Pancreas (tissue), 10 donors: ENCODE measurements at regions not wholly inside any gene's neighbourhood (a gene's known extent, or its start where the extent isn't known, plus 50 kb on each side); places are given as distances from the start of the nearest gene placed in this dataset.

Experiments
- ATAC-seq, 4 donors: fragments of 200-7000 bp; cut with Tn5 transposase; one replicate each; pipeline versions ENCODE4 v1.8.0 to v1.9.1; 2020; ENCODE audit warnings: mild to moderate bottlenecking in 4 of 4, moderate library complexity in 4 of 4
- DNase-seq, 6 donors: peaks; one replicate each; pipeline ENCODE4 v3.0.0-alpha.2; 2020
- FAIRE-seq: peaks from 2 replicates; lab custom pipeline; 2012; peaks lifted over from hg19 to GRCh38; lab: Jason Lieb, UNC
- H3K27ac ChIP-seq, 4 donors: fragments of 200-600 bp; sonication (generic); 1 replicate in 3 of 4; 2 replicates in 1 of 4; pipeline versions ENCODE4 v1.5.0 to v1.8.0; 2020
- H3K27me3 ChIP-seq, 4 donors: fragments of 200-600 bp; one replicate each; pipeline ENCODE4 v1.8.0; 2021
- H3K36me3 ChIP-seq, 3 donors: fragments of 200-600 bp; sonication (generic) in 1 of 3; one replicate each; pipeline versions ENCODE4 v1.5.0 to v1.8.0; 2020 to 2021
- H3K4me1 ChIP-seq, 3 donors: fragments of 200-600 bp; one replicate each; pipeline ENCODE4 v1.8.0; 2021
- H3K4me3 ChIP-seq, 4 donors: fragments of 200-600 bp; sonication (generic) in 2 of 4; one replicate each; pipeline versions ENCODE4 v1.5.0 to v1.8.0; 2020 to 2021
- H3K9me3 ChIP-seq, 4 donors: fragments of 200-600 bp; one replicate each; pipeline ENCODE4 v1.8.0; 2021
- WGBS, 2 donors: extraction: QIAGEN DNeasy Blood & Tissue Kit; methylation state at CpG; one replicate each; pipeline ENCODE4 v1.1.7; 2013; 5-methylcytosine and 5-hydroxymethylcytosine counted together
- intact Hi-C, 3 donors: fragments of 100-400 bp; cut with DNase I; formaldehyde crosslinking; loops; one replicate each; pipeline versions ENCODE4 v1.11.1 to v1.14.2; 2022
- TF ChIP-seq, protein P1 (sequence below), 4 donors: fragments of 200-600 bp; sonication (generic) in 3 of 4; IDR thresholded peaks; one replicate each; pipeline versions ENCODE4 v1.5.0 to v1.8.0; 2021; ENCODE audit warnings: antibody characterized with exemption in 4 of 4
- donor health status: healthy with polysubstance abuse.
- donor health status: DM: no; HTN: no; CAD: no; lungs with moderate emphysema.
- donor health status: DM: no; HTN: no; CAD: no.
- donor health status: control.
- donor health status: control.
- donor health status: Bipolar disorder and iron deficiency.
- donor health status: DM: yes; HTN: yes; CAD: no.
- donor health status: DM: no; HTN: no; CAD: no.
- donor health status: DM: no; HTN: no; CAD: no.
- donor health status: DM: yes; HTN: yes; CAD: no.

GRCh38 chr3:21902956-21903355 is 151.9 kb upstream of the ZNF385D start:
- Histone ChIP-seq H3K4me1 (no peaks in the 10 kb centered on the region), H3K27me3 (no peaks in the 10 kb centered on the region), H3K9me3 (no peaks in the 10 kb centered on the region), H3K36me3 (no peaks in the 10 kb centered on the region), H3K4me3 (no peak overlapping the region), H3K27ac (no peak overlapping the region)
- ATAC-seq (no peak), DNase-seq (no peak), FAIRE-seq (no peak)
- TF ChIP-seq, protein P1, sequence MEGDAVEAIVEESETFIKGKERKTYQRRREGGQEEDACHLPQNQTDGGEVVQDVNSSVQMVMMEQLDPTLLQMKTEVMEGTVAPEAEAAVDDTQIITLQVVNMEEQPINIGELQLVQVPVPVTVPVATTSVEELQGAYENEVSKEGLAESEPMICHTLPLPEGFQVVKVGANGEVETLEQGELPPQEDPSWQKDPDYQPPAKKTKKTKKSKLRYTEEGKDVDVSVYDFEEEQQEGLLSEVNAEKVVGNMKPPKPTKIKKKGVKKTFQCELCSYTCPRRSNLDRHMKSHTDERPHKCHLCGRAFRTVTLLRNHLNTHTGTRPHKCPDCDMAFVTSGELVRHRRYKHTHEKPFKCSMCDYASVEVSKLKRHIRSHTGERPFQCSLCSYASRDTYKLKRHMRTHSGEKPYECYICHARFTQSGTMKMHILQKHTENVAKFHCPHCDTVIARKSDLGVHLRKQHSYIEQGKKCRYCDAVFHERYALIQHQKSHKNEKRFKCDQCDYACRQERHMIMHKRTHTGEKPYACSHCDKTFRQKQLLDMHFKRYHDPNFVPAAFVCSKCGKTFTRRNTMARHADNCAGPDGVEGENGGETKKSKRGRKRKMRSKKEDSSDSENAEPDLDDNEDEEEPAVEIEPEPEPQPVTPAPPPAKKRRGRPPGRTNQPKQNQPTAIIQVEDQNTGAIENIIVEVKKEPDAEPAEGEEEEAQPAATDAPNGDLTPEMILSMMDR (IDR thresholded peaks at IDR 0.05), result no peak
- intact Hi-C loops, result no loop called here
- WGBS, 2 donors, result 80 to 86% methylated on average over 4 of the region's 4 CpGs

DNA sequence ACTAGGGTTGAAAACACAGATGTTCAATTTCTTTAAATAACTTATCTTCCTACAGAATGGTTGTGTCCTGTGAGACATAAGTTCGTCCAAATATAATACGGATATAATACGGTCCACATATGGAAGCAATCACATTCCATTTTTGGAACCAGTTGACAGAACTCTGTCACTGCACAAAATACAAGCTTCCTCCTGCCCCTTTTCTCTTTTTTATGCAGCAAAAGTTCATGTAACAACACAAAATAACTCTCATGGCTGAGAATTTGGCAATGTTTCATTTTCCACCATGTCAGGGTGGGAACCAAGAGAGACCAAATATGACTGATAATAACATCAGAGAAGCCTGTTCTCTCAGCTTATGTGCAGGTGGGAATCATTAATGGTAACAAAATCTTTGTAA is 158.1 kb upstream of the ZNF385D start:
- Histone ChIP-seq H3K4me3 (no peak overlapping the region), H3K27me3 (no peaks in the 10 kb centered on the region), H3K27ac (no peak overlapping the region), H3K4me1 (no peaks in the 10 kb centered on the region), H3K9me3 (no peaks in the 10 kb centered on the region), H3K36me3 (no peaks in the 10 kb centered on the region)
- DNase-seq (no peak), FAIRE-seq (no peak), ATAC-seq (no peak)
- TF ChIP-seq, protein P1 (IDR thresholded peaks at IDR 0.05), result no peak
- intact Hi-C loops, result no loop called here
- WGBS, 2 donors, result 75 to 86% methylated on average over 3 of the region's 3 CpGs

- TF ChIP-seq, protein P1 (IDR thresholded peaks at IDR 0.05), result no peak
- DNase-seq, result no peak
- Histone ChIP-seq H3K36me3 (no peaks in the 10 kb centered on the region), H3K4me3 (no peak overlapping the region), H3K9me3 (no peaks in the 10 kb centered on the region), H3K4me1 (no peaks in the 10 kb centered on the region), H3K27ac (no peak overlapping the region), H3K27me3 (no peaks in the 10 kb centered on the region)
- WGBS, 2 donors, result 2 to 10% methylated on average over 1 of the region's 1 CpG
- FAIRE-seq, result no peak
- ATAC-seq, result no peak
- intact Hi-C loops, result no loop called here
Measured at GRCh38 chr3:21912711-21913110, 161.7 kb upstream of the ZNF385D start.

GRCh38 chr3:21913791-21914190 is 162.8 kb upstream of the ZNF385D start:
- FAIRE-seq (no peak), ATAC-seq (no peak), DNase-seq (no peak)
- Histone ChIP-seq H3K27ac (no peak overlapping the region), H3K4me1 (no peaks in the 10 kb centered on the region), H3K9me3 (no peaks in the 10 kb centered on the region), H3K36me3 (no peaks in the 10 kb centered on the region), H3K27me3 (no peaks in the 10 kb centered on the region), H3K4me3 (no peak overlapping the region)
- intact Hi-C loops, result no loop called here
- TF ChIP-seq, protein P1 (IDR thresholded peaks at IDR 0.05), result no peak

DNA sequence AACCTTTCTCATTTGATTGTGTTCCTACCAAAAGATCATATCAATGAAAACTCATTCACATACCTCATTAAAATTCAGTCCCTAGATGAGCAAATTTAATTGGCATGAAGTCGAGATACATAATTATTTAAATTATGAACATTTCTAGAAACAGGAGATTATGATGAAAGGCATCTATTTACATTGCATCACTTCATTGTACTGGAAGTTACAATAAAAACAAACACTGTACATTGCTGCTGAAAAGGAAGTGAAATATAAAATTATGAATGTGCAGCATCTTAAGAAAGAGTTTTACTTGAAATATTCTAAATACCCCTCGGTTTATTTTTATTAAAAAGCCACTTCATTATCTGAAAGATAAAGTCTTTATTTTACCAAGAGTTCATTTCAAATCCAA is 163.4 kb upstream of the ZNF385D start:
- intact Hi-C loops, result no loop called here

More for the DNA sequence above, 163.4 kb upstream of the ZNF385D start:
- no peak for ATAC-seq
- DNase-seq, result no peak
- Histone ChIP-seq H3K9me3 (no peaks in the 10 kb centered on the region), H3K27ac (no peak overlapping the region), H3K4me3 (no peak overlapping the region), H3K4me1 (no peaks in the 10 kb centered on the region), H3K36me3 (no peaks in the 10 kb centered on the region), H3K27me3 (no peaks in the 10 kb centered on the region)
- no peak for FAIRE-seq
- WGBS, 2 donors, result 41 to 69% methylated on average over 2 of the region's 2 CpGs
- TF ChIP-seq, protein P1 (IDR thresholded peaks at IDR 0.05), result no peak
